ENCODE measurements at regions not wholly inside any gene's neighbourhood (a gene's known extent, or its start where the extent isn't known, plus 50 kb on each side); places are given as distances from the start of the nearest gene placed in this dataset.
"Not testable (repeated sequence)": the region's sequence is repeated elsewhere in the genome, so short reads cannot be mapped to it uniquely, and the experiment has no call there.

DNA sequence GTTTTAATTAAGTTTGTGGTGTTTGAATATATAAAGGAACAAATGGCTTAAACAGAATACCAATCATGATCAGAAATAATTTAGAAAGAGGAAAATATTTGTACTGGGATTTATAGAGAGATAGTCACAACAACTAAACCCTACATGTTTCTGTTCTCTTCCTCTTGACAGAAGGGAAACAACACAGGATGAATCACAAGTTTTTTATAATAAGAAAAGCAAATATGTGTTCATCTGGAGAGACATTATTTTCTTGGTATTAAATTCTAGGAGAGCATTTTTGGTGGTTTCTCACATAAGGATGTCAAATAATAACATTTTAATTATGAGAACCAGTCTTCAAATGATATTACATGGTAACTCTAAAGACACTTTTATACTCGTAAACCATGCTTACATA lies 232.9 kb upstream of the PKP2 start:
- H3K4me1 ChIP-seq = no peaks in the 10 kb centered on the region
- no peaks in the 10 kb centered on the region for H3K36me3 ChIP-seq
- no peak for DNase-seq
- H3K4me3 ChIP-seq = no peak overlapping the region
- no peak overlapping the region for H3K27ac ChIP-seq
- H3K9me3 ChIP-seq = no peaks in the 10 kb centered on the region
- H3K27me3 ChIP-seq = no peaks in the 10 kb centered on the region
- TF ChIP-seq, protein P1, sequence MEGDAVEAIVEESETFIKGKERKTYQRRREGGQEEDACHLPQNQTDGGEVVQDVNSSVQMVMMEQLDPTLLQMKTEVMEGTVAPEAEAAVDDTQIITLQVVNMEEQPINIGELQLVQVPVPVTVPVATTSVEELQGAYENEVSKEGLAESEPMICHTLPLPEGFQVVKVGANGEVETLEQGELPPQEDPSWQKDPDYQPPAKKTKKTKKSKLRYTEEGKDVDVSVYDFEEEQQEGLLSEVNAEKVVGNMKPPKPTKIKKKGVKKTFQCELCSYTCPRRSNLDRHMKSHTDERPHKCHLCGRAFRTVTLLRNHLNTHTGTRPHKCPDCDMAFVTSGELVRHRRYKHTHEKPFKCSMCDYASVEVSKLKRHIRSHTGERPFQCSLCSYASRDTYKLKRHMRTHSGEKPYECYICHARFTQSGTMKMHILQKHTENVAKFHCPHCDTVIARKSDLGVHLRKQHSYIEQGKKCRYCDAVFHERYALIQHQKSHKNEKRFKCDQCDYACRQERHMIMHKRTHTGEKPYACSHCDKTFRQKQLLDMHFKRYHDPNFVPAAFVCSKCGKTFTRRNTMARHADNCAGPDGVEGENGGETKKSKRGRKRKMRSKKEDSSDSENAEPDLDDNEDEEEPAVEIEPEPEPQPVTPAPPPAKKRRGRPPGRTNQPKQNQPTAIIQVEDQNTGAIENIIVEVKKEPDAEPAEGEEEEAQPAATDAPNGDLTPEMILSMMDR (IDR thresholded peaks at IDR 0.05) = no peak
- TF ChIP-seq POLR2A (IDR thresholded peaks at IDR 0.05) = no peak

DNA sequence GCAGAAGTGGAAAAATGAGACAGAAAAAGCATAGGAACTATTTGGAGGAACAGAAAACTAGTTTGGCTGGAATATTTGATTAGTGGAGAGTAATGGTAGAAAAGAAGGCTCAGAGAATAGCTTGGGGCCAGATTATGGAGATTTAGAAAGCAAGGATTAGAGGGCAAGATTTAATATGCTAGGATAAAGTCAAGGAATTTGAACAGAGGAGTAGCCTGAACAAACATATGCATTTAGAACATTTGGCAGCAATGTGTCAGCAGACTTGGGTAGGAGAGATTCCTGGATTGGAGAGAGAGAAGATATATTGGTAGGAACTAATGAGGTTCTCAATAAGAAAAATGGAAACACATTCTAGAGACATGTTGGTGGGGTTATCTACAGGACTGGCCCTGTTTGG lies 229.2 kb upstream of the PKP2 start:
- TF ChIP-seq, protein P1 (IDR thresholded peaks at IDR 0.05) = no peak
- no peak for TF ChIP-seq POLR2A (IDR thresholded peaks at IDR 0.05)
- H3K4me1 ChIP-seq = no peaks in the 10 kb centered on the region

DNA sequence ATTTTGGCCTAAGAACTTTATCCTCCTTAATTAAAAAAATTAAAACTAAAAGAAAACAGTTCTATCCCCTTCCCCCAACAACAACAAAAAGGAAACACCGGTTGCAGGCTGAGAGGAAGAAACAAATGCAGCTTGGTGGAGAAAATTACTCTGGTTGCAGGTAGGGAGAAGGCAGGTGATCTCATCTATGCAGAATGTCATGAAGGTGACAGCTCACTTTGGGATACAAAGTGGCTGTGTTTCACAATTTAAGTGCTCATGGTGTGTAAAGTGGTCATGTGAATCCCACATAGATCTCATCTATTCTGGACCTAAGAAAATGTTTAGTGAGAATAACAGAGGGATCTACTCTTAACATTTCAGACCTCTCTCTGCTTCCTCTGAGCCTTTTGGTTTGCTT lies 219.7 kb upstream of the PKP2 start:
- Histone ChIP-seq H3K9me3 (no peaks in the 10 kb centered on the region), H3K4me1 (no peaks in the 10 kb centered on the region), H3K36me3 (no peaks in the 10 kb centered on the region), H3K4me3 (no peak overlapping the region), H3K27me3 (no peaks in the 10 kb centered on the region), H3K27ac (no peak overlapping the region)
- no peak for DNase-seq
- no peak for TF ChIP-seq POLR2A (IDR thresholded peaks at IDR 0.05)
- TF ChIP-seq, protein P1 (IDR thresholded peaks at IDR 0.05) = no peak

More for the DNA sequence above, 229.2 kb upstream of the PKP2 start:
- Histone ChIP-seq H3K9me3 (no peaks in the 10 kb centered on the region), H3K27ac (no peak overlapping the region), H3K4me3 (no peak overlapping the region), H3K36me3 (no peaks in the 10 kb centered on the region), H3K27me3 (no peaks in the 10 kb centered on the region)
- no peak for DNase-seq

DNA sequence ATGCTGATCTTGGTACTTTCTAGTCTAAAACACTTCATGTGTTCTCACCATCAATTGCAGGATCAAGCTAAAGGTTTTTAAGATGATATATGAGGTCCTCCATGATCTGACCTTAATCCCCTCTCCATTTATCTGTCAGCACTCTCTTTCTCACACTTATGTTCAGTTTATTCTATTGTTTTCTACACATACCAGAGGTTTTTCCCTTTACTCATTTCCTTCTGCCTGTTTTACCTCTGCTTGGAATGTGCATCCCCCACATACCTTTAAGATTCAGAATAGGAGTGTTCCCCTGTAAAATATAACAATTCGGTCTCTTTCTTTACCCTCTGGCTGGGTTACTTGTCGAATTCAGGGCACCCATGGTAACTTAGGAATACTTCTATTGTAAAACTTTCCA lies 219.1 kb upstream of the PKP2 start:
- no peaks in the 10 kb centered on the region for H3K27me3 ChIP-seq
- TF ChIP-seq, protein P1 (IDR thresholded peaks at IDR 0.05) = no peak
- no peak for TF ChIP-seq POLR2A (IDR thresholded peaks at IDR 0.05)
- no peak overlapping the region for H3K4me3 ChIP-seq
- H3K4me1 ChIP-seq = no peaks in the 10 kb centered on the region
- no peaks in the 10 kb centered on the region for H3K36me3 ChIP-seq
- no peak for DNase-seq
- H3K27ac ChIP-seq = no peak overlapping the region
- H3K9me3 ChIP-seq = no peaks in the 10 kb centered on the region

DNA sequence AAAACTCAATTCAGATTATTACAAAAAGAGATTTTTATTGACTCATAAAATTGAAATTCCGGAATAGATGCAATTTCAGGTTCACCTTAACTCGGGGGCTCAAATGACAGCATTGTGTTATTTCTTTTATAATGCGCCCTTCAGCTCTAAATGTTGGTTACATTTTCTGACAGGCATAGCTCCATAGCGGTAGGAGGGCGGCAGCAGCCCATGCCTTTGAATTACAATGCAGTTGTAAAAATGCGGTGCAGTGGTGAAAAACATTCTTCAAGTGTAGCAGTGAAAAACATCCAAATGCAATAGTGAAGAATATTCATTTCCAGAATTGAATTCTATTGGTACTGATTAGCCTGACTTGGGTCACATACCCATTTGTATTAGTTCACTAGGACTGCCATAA lies 215.3 kb upstream of the PKP2 start:
- Histone ChIP-seq H3K4me3 (no peak overlapping the region), H3K27ac (no peak overlapping the region), H3K36me3 (no peaks in the 10 kb centered on the region), H3K4me1 (no peaks in the 10 kb centered on the region), H3K9me3 (no peaks in the 10 kb centered on the region), H3K27me3 (no peaks in the 10 kb centered on the region)
- TF ChIP-seq, protein P1 (IDR thresholded peaks at IDR 0.05) = no peak
- no peak for TF ChIP-seq POLR2A (IDR thresholded peaks at IDR 0.05)
- no peak for DNase-seq

DNA sequence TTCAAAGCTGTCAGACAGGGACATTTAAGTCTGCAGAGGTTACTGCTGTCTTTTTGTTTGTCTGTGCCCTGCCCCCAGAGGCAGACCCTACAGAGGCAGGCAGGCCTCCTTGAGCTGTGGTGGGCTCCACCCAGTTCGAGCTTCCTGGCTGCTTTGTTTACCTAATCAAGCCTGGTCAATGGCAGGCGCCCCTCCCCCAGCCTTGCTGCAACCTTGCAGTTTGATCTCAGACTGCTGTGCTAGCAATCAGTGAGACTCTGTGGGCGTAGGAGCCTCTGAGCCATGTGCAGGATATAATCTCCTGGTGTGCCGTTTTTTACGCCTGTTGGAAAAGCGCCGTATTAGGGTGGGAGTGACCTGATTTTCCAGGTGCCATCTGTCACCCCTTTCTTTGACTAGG lies 211.2 kb upstream of the PKP2 start:
- DNase-seq, H3K4me1 ChIP-seq, H3K4me3 ChIP-seq: not testable (repeated sequence)

More for the DNA sequence above, 211.2 kb upstream of the PKP2 start:
- H3K9me3 ChIP-seq, H3K36me3 ChIP-seq, H3K27me3 ChIP-seq, H3K27ac ChIP-seq: not testable (repeated sequence)
